ENCODE measurements at regions not wholly inside any gene's neighbourhood (a gene's known extent, or its start where the extent isn't known, plus 50 kb on each side); places are given as distances from the start of the nearest gene placed in this dataset.

DNA sequence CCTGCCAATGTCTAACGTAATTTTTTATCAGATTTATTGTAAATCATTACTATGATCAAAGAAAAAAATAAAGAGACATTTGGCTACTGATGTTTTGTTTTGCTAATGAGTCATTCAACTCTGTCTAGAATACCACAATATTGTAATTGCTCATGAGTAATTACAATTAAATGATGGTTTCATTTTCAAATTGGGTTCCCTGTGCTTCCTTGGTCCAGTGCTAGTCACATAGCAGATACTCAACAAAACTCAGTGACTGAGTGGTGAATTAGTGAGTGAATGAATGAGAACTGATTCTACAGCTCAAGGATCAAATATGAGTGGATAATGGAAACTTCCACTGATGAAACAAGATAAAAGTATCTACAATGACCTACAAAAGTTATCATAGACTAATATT, 304.7 kb downstream of the POU4F1 start:
- TF ChIP-seq POLR2AphosphoS5 (IDR thresholded peaks at IDR 0.05) (no peak), POLR2A (IDR thresholded peaks at IDR 0.05) (no peak)
- TF ChIP-seq, protein P1, sequence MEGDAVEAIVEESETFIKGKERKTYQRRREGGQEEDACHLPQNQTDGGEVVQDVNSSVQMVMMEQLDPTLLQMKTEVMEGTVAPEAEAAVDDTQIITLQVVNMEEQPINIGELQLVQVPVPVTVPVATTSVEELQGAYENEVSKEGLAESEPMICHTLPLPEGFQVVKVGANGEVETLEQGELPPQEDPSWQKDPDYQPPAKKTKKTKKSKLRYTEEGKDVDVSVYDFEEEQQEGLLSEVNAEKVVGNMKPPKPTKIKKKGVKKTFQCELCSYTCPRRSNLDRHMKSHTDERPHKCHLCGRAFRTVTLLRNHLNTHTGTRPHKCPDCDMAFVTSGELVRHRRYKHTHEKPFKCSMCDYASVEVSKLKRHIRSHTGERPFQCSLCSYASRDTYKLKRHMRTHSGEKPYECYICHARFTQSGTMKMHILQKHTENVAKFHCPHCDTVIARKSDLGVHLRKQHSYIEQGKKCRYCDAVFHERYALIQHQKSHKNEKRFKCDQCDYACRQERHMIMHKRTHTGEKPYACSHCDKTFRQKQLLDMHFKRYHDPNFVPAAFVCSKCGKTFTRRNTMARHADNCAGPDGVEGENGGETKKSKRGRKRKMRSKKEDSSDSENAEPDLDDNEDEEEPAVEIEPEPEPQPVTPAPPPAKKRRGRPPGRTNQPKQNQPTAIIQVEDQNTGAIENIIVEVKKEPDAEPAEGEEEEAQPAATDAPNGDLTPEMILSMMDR (IDR thresholded peaks at IDR 0.05) = no peak

Measured in prostate gland (tissue), 2 donors.